GM18498 (cell line): ENCODE measurements at regions not wholly inside any gene's neighbourhood (a gene's known extent, or its start where the extent isn't known, plus 50 kb on each side); places are given as distances from the start of the nearest gene placed in this dataset.
"Not testable (repeated sequence)": the region's sequence is repeated elsewhere in the genome, so short reads cannot be mapped to it uniquely, and the experiment has no call there.

Experiments used
- ATAC-seq: cut with Tn5 transposase; IDR thresholded peaks from one replicate; pipeline ENCODE4 v1.9.1; 2021; ENCODE audit warnings: mild to moderate bottlenecking, moderate library complexity; ENCODE audit not compliant: unreplicated experiment

- no peak for ATAC-seq
Observed at GRCh38 chr1:55463814-55464475, 248.8 kb upstream of the USP24 start.

DNA sequence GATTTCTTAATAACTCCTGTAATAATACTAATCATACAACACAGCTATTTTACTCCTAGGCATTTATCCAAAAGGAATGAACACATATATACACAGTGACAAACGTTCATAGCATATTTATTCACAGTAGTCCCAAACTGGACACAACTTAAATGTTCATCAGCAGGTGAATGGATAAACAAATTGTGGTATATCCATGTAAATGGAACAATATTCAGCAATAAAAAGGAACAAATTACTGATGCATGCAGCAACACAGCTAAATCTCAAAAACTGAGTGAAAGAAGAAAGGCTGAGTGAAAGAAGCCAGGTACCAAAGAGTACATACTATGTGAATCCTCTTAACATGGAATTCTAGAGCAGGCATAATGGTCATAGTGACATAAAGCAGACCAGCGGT, 242.7 kb upstream of the USP24 start:
- ATAC-seq: no peak

DNA sequence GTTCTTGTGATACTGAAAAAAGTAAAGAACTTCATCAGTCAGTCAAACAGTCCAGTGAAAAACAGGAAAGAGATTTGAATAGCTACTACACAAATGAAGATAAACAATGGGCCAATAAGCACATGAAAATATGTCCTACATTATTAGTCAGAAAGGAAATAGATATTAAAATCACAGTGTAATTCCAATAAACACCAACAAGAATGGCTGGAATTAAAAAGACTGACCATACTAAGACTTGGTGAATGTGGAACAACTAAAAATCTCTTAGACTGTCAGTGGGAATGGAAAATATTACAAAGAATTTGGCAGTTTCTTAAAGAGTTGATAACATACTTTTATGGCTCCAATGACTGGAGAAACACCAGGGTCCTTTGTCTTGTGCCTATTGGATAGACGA, 241.8 kb upstream of the USP24 start:
- ATAC-seq: no peak

- no peak for ATAC-seq
Observed at GRCh38 chr1:55448261-55448660, 233.1 kb upstream of the USP24 start.

- ATAC-seq: no peak
Observed at GRCh38 chr1:55447488-55447887, 232.3 kb upstream of the USP24 start.

GRCh38 chr1:55446351-55446750, 231.2 kb upstream of the USP24 start:
- ATAC-seq: no peak

- peak; percentile 67 for ATAC-seq
Observed at GRCh38 chr1:55445416-55445815, 230.3 kb upstream of the USP24 start.

DNA sequence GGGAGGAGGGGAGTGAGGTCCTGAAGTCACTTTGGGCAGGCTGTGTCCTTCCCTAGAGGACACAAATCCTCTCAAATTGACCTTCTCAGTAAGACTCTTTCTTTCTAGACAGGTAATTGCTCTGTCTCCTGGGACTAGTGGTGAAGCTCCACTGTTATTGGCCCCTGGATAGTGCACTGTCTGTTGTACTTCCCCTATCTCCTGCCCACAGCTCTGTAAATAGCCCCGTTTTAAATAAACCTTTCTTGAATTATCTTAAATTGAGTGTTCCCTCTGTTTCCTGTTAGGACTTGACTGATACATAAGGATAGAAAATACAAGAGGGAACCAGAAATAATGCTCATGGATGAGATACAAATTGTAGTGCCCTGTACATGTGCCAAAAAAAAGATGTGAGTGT, 229.5 kb upstream of the USP24 start:
- no peak for ATAC-seq

DNA sequence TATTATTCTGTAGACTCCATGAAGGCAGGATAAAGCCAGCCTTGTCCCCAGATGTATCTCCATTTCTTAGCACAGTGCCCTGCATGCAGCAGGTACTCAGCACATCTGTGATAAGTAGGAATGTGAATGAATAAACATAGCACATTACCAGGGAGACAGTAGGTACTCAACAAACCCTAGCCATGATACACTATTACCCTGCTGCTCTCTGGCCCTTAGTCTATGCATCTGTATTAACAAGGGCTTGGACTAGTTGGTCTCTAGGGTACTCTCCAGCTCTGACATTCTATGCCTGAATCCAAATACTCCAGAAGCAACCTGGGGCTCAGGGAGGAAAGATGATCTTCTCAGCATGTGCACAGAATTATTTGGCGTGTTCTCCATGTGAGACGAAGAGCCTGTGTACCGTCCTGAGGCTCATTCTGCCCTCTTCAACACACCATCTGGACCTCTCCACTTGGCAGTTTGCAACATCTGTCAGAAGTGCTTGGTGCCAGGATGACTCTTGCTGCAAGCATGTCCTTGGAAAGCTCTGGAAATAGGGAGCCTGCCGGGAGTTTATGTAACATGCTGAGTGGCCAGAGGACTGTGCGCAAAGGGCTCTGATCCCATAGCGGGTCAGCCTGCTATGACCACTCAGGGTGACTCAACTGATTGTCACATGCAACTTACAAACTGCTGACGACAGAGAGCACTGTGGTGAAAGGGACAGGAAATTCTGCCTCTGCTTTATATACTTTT, 228.2 kb upstream of the USP24 start:
- no peak for ATAC-seq

DNA sequence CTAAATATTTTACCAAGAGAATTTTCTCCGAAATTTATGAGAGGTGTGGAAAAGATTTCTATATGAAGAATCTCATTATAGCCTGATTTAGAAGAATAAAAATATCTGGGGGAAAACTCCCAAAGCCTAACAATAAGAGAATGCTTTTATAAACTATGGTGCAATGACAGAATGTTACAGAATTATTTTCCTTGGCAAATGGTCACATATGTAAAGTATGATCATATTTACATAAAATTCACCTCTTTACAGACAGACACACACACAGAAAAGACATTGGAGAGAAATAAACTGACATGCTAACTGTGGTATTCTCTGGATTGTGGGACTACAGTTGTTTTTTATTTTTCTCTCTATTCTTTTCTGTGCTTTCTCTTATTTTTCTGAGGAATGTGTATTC, 226.3 kb upstream of the USP24 start:
- ATAC-seq: no peak

DNA sequence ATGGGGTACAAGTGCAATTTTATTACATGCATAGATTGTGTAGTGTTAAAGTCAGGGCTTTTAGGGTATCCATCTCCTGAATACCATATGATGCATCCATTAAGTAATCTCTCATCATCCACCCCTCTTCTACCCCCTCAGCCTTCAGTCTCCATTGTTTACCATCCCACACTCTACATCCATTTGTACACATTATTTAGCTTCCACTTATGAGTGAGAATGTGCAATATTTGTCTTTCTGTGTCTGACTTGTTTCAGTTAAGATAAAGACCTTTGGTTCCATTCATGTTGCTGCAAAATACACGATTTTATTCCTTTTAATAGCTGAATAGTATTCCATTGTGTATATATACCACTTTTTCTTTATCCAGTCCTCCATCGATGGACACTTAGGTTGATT, 222.5 kb upstream of the USP24 start:
- no peak for ATAC-seq

GRCh38 chr1:55430720-55431119, 215.6 kb upstream of the USP24 start:
- not testable (repeated sequence) for ATAC-seq

GRCh38 chr1:55430206-55430605, 215.0 kb upstream of the USP24 start:
- not testable (repeated sequence) for ATAC-seq

DNA sequence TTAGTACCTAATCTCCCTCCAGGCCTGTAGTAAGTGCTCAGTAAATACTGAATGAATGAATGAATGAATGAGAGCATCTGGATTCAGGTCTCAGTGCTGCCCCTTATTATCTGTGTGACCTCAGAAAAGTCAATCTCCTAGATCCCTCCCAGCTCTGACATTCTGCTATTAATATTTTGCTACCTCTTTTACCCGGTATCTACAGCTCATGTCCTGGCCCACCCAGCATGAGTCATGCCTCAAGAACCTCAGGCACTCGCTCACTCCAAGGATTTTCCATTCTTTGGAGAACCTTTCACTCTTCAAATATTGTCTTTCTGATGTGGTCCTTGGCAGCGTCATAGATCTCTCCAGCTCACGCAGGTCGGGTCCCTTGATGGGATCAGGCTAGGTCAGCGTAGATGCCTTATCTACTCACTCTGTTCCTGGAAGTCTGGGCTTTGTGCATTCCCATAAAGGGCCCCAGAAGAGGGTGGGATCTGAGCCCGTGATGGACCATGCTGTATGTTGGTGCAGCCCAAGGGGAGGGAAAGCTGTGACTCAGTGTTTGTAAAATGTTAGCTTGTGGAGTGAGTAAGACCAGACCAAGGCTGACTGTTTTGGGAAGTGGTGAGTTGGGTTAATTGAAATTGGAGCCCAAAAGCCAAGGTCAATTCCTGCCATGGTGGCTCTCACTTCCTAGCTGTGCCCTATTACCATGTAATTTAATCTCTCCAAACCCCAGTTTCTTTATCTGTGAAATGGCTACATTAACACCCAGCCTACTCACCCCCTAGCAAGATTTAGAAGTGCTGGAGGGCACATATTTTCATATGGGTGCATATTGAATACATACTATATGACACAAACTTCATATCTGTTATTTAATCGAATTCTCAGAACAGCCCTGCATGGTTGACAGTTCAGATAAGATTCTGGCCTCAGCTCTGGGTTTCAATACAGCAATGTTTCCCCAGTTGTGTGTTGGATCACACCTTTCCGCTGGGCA, 214.1 kb upstream of the USP24 start:
- ATAC-seq: no peak

DNA sequence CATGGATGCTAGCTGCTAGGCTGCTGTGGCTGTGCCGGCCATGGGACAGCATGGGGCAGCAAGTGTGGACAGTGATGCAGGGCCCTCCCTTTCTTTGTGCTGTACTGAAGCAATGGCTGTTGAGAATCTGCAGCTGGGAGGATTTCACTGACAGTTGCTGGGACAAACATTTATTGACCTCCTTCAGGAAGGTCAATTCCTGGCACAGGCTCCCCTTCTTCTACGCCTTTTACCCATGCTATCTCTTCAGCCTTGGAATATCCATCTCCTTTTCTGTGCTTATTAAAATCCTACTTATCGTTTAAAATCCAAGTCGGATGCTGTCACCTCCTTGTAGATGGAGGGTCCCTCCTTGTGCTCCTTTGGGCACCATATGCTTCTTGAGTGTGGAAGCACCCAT, 213.1 kb upstream of the USP24 start:
- no peak for ATAC-seq

GRCh38 chr1:55427606-55428005, 212.4 kb upstream of the USP24 start:
- no peak for ATAC-seq

GRCh38 chr1:55426619-55427018, 211.5 kb upstream of the USP24 start:
- no peak for ATAC-seq

GRCh38 chr1:55426156-55426555, 211.0 kb upstream of the USP24 start:
- ATAC-seq: no peak

DNA sequence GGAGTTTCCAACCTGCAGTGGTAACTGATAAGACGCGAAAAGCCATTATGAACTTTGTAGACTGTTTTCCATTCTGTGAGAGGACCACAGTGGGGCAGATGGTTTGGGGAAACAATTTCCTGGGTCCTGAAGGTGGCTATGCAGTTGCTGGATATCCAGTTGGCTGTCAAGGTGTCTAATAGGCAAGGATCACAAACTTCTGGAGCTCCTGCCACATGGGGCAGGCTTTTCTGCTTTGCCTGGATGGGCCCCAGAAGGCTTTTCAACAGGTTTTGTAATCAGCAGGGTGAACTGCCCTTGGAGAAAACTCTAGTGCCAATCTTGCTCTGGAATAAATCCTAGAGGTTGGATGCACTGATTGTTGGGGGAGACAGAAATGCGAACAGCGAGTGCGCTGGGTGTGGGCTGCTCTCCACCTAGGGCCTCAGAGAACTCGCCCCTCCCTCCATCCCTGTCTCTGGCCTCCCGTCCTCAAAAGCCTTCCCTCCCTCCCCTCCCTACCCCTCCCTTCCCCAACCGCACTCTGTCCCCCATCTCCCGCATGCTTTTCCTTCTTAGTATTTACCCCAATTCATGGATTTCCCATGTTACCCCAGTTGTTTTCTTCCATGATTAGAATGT, 210.3 kb upstream of the USP24 start:
- no peak for ATAC-seq

- no peak for ATAC-seq
Observed at GRCh38 chr1:55423376-55423775, 208.2 kb upstream of the USP24 start.
